ENCODE measurements at regions not wholly inside any gene's neighbourhood (a gene's known extent, or its start where the extent isn't known, plus 50 kb on each side); places are given as distances from the start of the nearest gene placed in this dataset.

GRCh38 chr3:76842216-76842615 is 197.7 kb upstream of the ROBO2 start:
- 45 to 56% (median 50%) methylated on average over 1 of the region's 1 CpG for WGBS, 4 donors
- intact Hi-C loops (cut with DNase I), result no loop called here

GRCh38 chr3:76855451-76855850 is 184.4 kb upstream of the ROBO2 start:
- Histone ChIP-seq H3K9me3 (replicated peaks in 1 of 3) (no peaks in the 10 kb centered on the region), H3K4me1 (replicated peaks in 1 of 2) (no peaks in the 10 kb centered on the region), H3K27me3 (no peaks in the 10 kb centered on the region), H3K4me3 (no peak overlapping the region), H3K36me3 (replicated peaks in 1 of 2) (no peaks in the 10 kb centered on the region), H3K27ac (no peak overlapping the region)
- 66 to 76% (median 73%) methylated on average over 2 of the region's 2 CpGs for WGBS, 4 donors
- no peak for DNase-seq
- TF ChIP-seq CTCF (IDR thresholded peaks at IDR 0.05) (no peak), POLR2A (IDR thresholded peaks at IDR 0.05) (no peak)
- intact Hi-C loops (cut with DNase I), result no loop called here

More at GRCh38 chr3:76842216-76842615, 197.7 kb upstream of the ROBO2 start:
- Histone ChIP-seq H3K4me1 (replicated peaks in 1 of 2) (no peaks in the 10 kb centered on the region), H3K27ac (no peak overlapping the region), H3K36me3 (replicated peaks in 1 of 2) (no peaks in the 10 kb centered on the region), H3K9me3 (replicated peaks in 1 of 3) (no peaks in the 10 kb centered on the region), H3K4me3 (no peak overlapping the region), H3K27me3 (no peaks in the 10 kb centered on the region)
- TF ChIP-seq CTCF (IDR thresholded peaks at IDR 0.05), result no peak
- TF ChIP-seq POLR2A (IDR thresholded peaks at IDR 0.05), result no peak
- no peak for DNase-seq

GRCh38 chr3:76859596-76859995 is 180.3 kb upstream of the ROBO2 start:
- Histone ChIP-seq H3K4me3 (no peak overlapping the region), H3K36me3 (replicated peaks in 1 of 2) (no peaks in the 10 kb centered on the region), H3K4me1 (replicated peaks in 1 of 2) (no peaks in the 10 kb centered on the region), H3K9me3 (replicated peaks in 1 of 3) (no peaks in the 10 kb centered on the region), H3K27me3 (no peaks in the 10 kb centered on the region), H3K27ac (no peak overlapping the region)
- DNase-seq, result no peak
- intact Hi-C loops (cut with DNase I), result no loop called here
- TF ChIP-seq CTCF (IDR thresholded peaks at IDR 0.05), result no peak
- no peak for TF ChIP-seq POLR2A (IDR thresholded peaks at IDR 0.05)
- WGBS, 4 donors, result 59 to 76% (median 69%) methylated on average over 3 of the region's 3 CpGs

GRCh38 chr3:76864355-76864754 is 175.5 kb upstream of the ROBO2 start:
- H3K4me3 ChIP-seq, result no peak overlapping the region
- TF ChIP-seq CTCF (IDR thresholded peaks at IDR 0.05), result no peak
- no peak for TF ChIP-seq POLR2A (IDR thresholded peaks at IDR 0.05)
- WGBS, 4 donors, result 76 to 81% (median 78%) methylated on average over 4 of the region's 4 CpGs
- no peaks in the 10 kb centered on the region for H3K36me3 ChIP-seq (replicated peaks in 1 of 2)
- peaks cover 0 to 4% (median 0%) of the 10 kb centered on the region in 3 donors for H3K9me3 ChIP-seq (replicated peaks in 1 of 3)
- no peak for DNase-seq
- intact Hi-C loops (cut with DNase I), result no loop called here
- H3K4me1 ChIP-seq (replicated peaks in 1 of 2), result no peaks in the 10 kb centered on the region
- H3K27me3 ChIP-seq, result no peaks in the 10 kb centered on the region
- H3K27ac ChIP-seq, result no peak overlapping the region
